ENCODE measurements at regions not wholly inside any gene's neighbourhood (a gene's known extent, or its start where the extent isn't known, plus 50 kb on each side); places are given as distances from the start of the nearest gene placed in this dataset.

- Histone ChIP-seq H3K4me2 (ENCODE audit: insufficient read depth in 1 of 2, low read depth in 2 of 2, low read length in 2 of 2) (no peak overlapping the region), H3K4me1 (replicated peaks in 1 of 4; ENCODE audit: control insufficient read depth in 3 of 4, insufficient read depth in 4 of 4, low read length in 3 of 4) (no peaks in the 10 kb centered on the region), H3K27ac (ENCODE audit: low read depth, low read length) (no peak overlapping the region), H3K36me3 (ENCODE audit: control insufficient read depth in 2 of 4, insufficient read depth in 4 of 4, low read length in 3 of 4) (no peaks in the 10 kb centered on the region), H2BK12ac (ENCODE audit: low read depth, low read length) (no peak overlapping the region), H3K4me3 (ENCODE audit: extremely low read depth in 1 of 4, insufficient read depth in 2 of 4, low read depth in 3 of 4, low read length in 4 of 4) (no peak overlapping the region), H3K79me2 (ENCODE audit: control insufficient read depth in 1 of 2, insufficient read depth in 2 of 2, low read length in 2 of 2) (no peaks in the 10 kb centered on the region), H3K9ac (replicated peaks in 1 of 4; ENCODE audit: extremely low read depth in 1 of 4, low read depth in 3 of 4, low read length in 3 of 4) (no peak overlapping the region), H4K8ac (ENCODE audit: extremely low read depth, insufficient read depth, low read length) (no peak overlapping the region), H2BK20ac (ENCODE audit: low read length) (no peak overlapping the region), H2BK5ac (ENCODE audit: low read depth, low read length) (no peak overlapping the region), H2AFZ (ENCODE audit: low read length) (no peak overlapping the region), H2BK120ac (replicated peaks; ENCODE audit: low read depth, low read length) (no peak overlapping the region), H3K23ac (ENCODE audit: insufficient read length) (no peak overlapping the region), H3K56ac (replicated peaks; ENCODE audit: insufficient read length, low read depth, low read length) (no peak overlapping the region), H3K9me3 (ENCODE audit: insufficient read depth in 2 of 2, low read depth in 1 of 2, low read length in 1 of 2) (no peaks in the 10 kb centered on the region), H3K18ac (ENCODE audit: extremely low read depth, low read length) (no peak overlapping the region), H4K5ac (ENCODE audit: insufficient read length, low read depth, low read length) (no peak overlapping the region), H3K4ac (replicated peaks; ENCODE audit: insufficient read length, low read depth, low read length) (no peak overlapping the region), H3K27me3 (replicated peaks in 1 of 4; ENCODE audit: control insufficient read depth in 3 of 4, extremely low read depth in 1 of 4, insufficient read depth in 3 of 4, low read length in 3 of 4) (no peaks in the 10 kb centered on the region), H3K14ac (ENCODE audit: insufficient read length) (no peak overlapping the region), H2BK15ac (ENCODE audit: low read length) (no peak overlapping the region), H4K20me1 (replicated peaks in 1 of 2; ENCODE audit: control insufficient read depth in 1 of 2, insufficient read depth in 2 of 2, low read length in 2 of 2) (no peaks in the 10 kb centered on the region), H4K91ac (replicated peaks; ENCODE audit: insufficient read length, low read length) (no peak overlapping the region), H3K79me1 (ENCODE audit: low read depth, low read length) (no peaks in the 10 kb centered on the region), H3K23me2 (ENCODE audit: low read depth, low read length) (no peaks in the 10 kb centered on the region), H2AK5ac (ENCODE audit: low read depth, low read length) (no peak overlapping the region)
- FAIRE-seq = no peak
- DNase-seq (ENCODE audit: low read depth in 1 of 2, low spot score in 2 of 2) = no peak
- 89% methylated on average over 2 of the region's 2 CpGs; no CpG with 5 or more reads in 1 of the 2 experiments for WGBS, 2 experiments (ENCODE audit: extremely low coverage in 1 of 2, insufficient coverage in 1 of 2, insufficient read length in 1 of 2, insufficient replicate concordance in 2 of 2, low coverage in 1 of 2, low lambda C conversion rate in 2 of 2, missing lambda C conversion rate in 1 of 2)
- TF ChIP-seq EZH2 (IDR thresholded peaks at IDR 0.05; ENCODE audit: low read depth, low read length, severe bottlenecking) = no peak
- no peak for TF ChIP-seq TEAD4 (IDR thresholded peaks at IDR 0.05; ENCODE audit: low read depth, low read length)
- TF ChIP-seq SIRT6 (IDR thresholded peaks at IDR 0.05; ENCODE audit: low read length) = no peak
- TF ChIP-seq MAFK (IDR thresholded peaks at IDR 0.05; ENCODE audit: low read depth, low read length) = no peak
- no peak for TF ChIP-seq CTCF (IDR thresholded peaks at IDR 0.05; ENCODE audit: control extremely low read depth in 1 of 3, insufficient read depth in 1 of 3, low read depth in 1 of 3, low read length in 3 of 3)
- TF ChIP-seq CREB1 (IDR thresholded peaks at IDR 0.05) = no peak
- ChIA-PET CTCF (ENCODE audit: partially characterized antibody) (no interaction called here), POLR2A (ENCODE audit: partially characterized antibody) (no interaction called here)
These were observed 2131.7 kb downstream of the ARAP2 start for GRCh38 chr4:34112573-34112972.
